ENCODE measurements at regions not wholly inside any gene's neighbourhood (a gene's known extent, or its start where the extent isn't known, plus 50 kb on each side); places are given as distances from the start of the nearest gene placed in this dataset.
A peak's percentile ranks its signal among the peaks of the same experiment; 100 is the strongest.

GRCh38 chr10:91335147-91335546 lies 75.0 kb upstream of the HECTD2 start:
- no peak for DNase-seq

- DNase-seq: no peak
Observed at GRCh38 chr10:91339729-91340128, 70.4 kb upstream of the HECTD2 start.

DNA sequence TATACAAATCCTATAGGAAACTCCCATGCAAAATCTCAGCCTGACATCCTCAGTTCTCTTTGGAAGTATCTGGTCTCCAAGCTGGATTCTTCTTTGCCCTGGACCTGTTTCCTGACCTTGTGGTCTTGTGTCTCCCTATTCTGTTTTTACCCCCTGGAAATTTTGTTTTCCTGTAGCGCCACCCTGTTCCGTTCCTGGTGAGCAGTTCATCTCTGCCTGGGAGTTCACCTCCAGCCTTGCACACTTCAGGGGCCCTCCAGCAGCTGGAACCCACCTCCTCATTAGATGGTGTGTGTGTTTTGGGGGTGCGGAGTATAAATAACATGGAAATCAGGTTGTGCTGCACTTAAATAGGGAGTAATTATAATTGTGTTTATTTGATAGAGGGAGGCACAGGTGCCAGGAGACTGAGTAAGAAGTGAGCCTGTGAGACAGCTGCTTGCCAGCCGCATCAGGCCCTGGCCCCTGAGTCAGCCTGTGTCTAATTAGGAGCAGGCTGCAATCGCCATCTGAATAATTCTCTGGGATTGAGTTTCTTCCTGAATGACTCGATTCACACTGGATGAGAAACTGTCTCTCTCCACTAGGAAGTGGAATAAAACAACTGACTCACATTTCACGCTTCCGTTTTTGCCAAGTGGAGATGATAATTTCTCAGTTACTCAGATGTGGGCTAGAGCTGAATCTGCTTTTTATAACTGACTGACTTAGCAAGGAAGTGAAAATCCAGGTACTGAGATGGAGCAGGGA lies 69.4 kb upstream of the HECTD2 start:
- DNase-seq: peak; percentile 70

DNA sequence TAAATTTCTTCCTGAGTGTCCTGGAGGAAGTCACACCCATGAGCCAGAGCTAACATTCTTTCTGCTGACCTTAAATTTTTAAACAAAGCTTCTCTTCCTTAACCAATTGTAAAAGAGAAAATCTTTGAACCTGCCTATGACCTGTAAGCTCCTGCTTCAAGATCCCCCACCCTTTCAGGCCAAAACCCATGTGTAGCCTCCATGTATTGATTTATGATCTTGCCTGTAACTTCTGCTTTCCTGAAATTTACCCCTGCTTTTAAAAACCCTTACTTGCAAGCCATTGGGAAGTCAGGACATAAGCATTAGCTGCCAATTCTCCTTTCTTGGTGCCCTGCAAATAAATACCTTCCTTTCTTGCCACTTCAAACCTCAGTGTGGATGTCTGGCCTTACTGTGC lies 68.5 kb upstream of the HECTD2 start:
- no peak for DNase-seq

DNA sequence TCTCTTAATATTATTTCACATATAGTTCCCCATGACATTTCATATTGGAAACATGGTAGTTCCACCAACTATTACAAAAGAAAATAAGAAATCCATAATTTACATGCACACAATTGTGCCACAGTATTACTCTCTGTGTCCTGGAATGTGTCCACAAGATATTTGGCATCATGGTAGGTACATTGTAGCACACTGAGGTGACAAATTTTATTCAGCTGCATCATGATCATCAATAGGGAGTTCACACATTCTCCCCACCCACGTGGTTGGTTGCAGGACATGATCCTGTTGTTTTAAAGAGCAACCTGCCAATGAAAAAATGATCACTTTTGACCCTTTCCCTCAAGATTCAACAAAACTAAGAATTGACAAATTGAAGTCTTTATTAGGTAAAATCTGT lies 67.1 kb upstream of the HECTD2 start:
- no peak for DNase-seq

DNA sequence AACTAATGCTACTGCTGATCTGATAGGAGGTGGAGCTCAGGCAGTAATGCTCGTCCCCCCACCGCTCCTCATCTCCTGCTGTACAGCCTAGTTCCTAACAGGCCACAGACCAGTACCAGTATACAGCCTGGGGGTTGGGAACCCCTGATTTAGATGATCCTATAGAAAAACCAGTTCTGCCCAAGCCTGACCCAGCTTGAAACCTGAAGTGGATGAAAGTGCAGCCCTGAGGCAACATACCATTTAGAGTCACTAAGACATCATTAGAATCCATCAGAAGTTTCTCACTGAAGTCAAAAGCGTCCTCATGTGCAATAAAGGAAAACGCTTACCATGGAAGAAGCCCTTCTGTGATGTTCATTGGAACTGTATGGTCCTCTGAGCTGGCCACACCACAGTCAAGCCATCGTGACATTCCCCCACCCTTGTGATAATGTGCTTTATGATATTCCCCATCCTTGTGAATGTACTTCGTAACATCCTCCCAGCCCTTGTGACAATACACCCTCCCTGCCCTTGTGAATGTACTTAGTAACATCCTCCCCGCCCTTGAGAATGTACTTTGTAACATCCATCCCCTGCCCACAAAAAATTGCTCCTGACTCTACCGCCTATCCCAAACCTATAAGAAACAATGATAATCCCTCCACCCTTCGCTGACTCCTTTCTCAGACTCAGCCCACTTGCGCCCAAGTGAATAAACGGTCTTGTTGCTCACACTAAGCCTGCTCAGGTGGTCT lies 65.9 kb upstream of the HECTD2 start:
- no peak for DNase-seq

GRCh38 chr10:91345716-91346115 lies 64.4 kb upstream of the HECTD2 start:
- DNase-seq: no peak

- no peak for DNase-seq
Observed at GRCh38 chr10:91347529-91347928, 62.6 kb upstream of the HECTD2 start.

- DNase-seq: peak; percentile 31
Observed at GRCh38 chr10:91349381-91349780, 60.8 kb upstream of the HECTD2 start.

DNA sequence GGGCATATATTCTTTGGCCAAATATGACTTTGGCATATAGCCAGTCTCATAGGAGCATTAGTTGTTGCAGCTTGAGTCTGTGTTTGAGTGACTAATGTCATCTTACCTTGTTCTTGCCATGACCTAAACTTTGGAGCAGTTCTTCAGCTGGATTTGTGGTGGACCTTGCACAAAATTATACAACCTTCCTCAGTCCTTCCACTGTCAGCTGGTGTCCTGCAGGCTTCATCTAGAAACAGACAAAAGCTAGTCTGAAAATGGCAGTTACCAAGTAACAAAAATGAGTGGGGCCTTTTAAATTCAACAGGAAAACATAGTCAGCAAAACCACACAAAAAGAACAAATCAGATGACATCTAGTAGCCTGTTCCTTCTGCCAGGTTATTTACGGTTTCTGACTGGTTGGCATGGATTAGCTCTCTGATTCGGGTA lies 59.5 kb upstream of the HECTD2 start:
- DNase-seq: no peak

DNA sequence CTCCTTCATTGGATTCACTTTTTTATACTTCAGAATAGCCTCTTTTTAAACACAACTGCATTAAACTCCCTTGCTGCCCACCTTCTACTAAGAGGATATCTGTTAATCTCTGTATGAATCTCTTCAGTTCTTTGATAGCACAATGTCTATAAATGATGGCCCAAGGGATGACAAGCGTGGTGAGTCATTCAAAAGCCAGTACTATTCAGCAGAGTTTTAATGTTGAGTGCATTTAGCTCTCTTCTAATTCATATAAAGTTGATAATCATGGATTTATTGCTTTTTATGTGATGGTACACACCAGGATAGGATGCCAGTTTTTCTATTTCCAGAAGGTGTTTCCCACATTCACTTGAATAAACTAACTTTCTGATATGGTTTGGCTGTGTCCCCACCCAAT lies 57.4 kb upstream of the HECTD2 start:
- no peak for DNase-seq

GRCh38 chr10:91354166-91355075 lies 55.7 kb upstream of the HECTD2 start:
- DNase-seq: no peak

- DNase-seq: no peak
Observed at GRCh38 chr10:91355998-91356397, 54.1 kb upstream of the HECTD2 start.

DNA sequence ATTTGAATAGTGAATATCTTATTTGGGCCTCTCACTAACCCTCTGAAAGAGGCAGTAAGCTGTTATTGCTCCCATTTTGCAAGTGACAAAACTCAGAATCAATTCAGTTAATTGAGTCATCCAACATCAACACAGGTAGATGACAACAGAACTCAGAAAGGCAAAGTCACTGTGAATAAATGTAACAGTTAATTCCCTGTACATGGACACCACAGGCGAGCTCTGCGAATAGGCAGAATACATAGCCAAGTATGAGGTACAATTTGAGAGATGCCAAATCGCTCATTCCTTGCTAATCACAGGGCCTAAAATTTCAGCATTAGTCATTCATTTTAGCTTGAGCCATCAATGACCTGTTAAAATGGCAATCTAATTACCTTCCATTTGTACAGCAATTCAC lies 52.6 kb upstream of the HECTD2 start:
- no peak for DNase-seq

Data from right hindlimb (tissue), 1 donor.